Raji (cell line): ENCODE measurements at regions not wholly inside any gene's neighbourhood (a gene's known extent, or its start where the extent isn't known, plus 50 kb on each side); places are given as distances from the start of the nearest gene placed in this dataset.

Experiments
- POLR2A ChIP-seq: IDR thresholded peaks from 2 replicates; pipeline ENCODE4 v1.6.1; 2011; ENCODE audit warnings: low read depth, low read length, control low read depth; ENCODE audit not compliant: insufficient read depth

GRCh38 chr3:68363796-68364195, 568.6 kb downstream of the TAFA4 start:
- TF ChIP-seq POLR2A, result no peak

- no peak for TF ChIP-seq POLR2A
Observed at GRCh38 chr3:68360492-68360891, 571.9 kb downstream of the TAFA4 start.

GRCh38 chr3:68345781-68346180, 586.6 kb downstream of the TAFA4 start:
- TF ChIP-seq POLR2A, result no peak

- no peak for TF ChIP-seq POLR2A
Observed at GRCh38 chr3:68342426-68342825, 589.9 kb downstream of the TAFA4 start.

GRCh38 chr3:68336042-68336441, 596.3 kb downstream of the TAFA4 start:
- no peak for TF ChIP-seq POLR2A

- TF ChIP-seq POLR2A, result no peak
Observed at GRCh38 chr3:68334367-68334986, 597.9 kb downstream of the TAFA4 start.

GRCh38 chr3:68328049-68328448, 604.3 kb downstream of the TAFA4 start:
- TF ChIP-seq POLR2A, result no peak

GRCh38 chr3:68315964-68316363, 616.4 kb downstream of the TAFA4 start:
- no peak for TF ChIP-seq POLR2A

GRCh38 chr3:68315546-68315945, 616.8 kb downstream of the TAFA4 start:
- no peak for TF ChIP-seq POLR2A

GRCh38 chr3:68306571-68306970, 625.8 kb downstream of the TAFA4 start:
- no peak for TF ChIP-seq POLR2A

GRCh38 chr3:68295457-68295856, 636.9 kb downstream of the TAFA4 start:
- TF ChIP-seq POLR2A, result no peak

GRCh38 chr3:68290333-68290732, 635.9 kb upstream of the SUCLG2 start:
- TF ChIP-seq POLR2A, result no peak

- TF ChIP-seq POLR2A, result no peak
Observed at GRCh38 chr3:68288085-68288484, 633.7 kb upstream of the SUCLG2 start.

GRCh38 chr3:68287101-68287500, 632.7 kb upstream of the SUCLG2 start:
- no peak for TF ChIP-seq POLR2A

- no peak for TF ChIP-seq POLR2A
Observed at GRCh38 chr3:68274286-68274685, 619.9 kb upstream of the SUCLG2 start.

GRCh38 chr3:68271145-68271544, 616.7 kb upstream of the SUCLG2 start:
- TF ChIP-seq POLR2A, result no peak

- TF ChIP-seq POLR2A, result no peak
Observed at GRCh38 chr3:68256635-68257223, 602.3 kb upstream of the SUCLG2 start.

- no peak for TF ChIP-seq POLR2A
Observed at GRCh38 chr3:68249265-68249664, 594.9 kb upstream of the SUCLG2 start.

GRCh38 chr3:68242606-68243005, 588.2 kb upstream of the SUCLG2 start:
- no peak for TF ChIP-seq POLR2A
